CD1c-positive myeloid dendritic cell (primary cell): ENCODE measurements at regions not wholly inside any gene's neighbourhood (a gene's known extent, or its start where the extent isn't known, plus 50 kb on each side); places are given as distances from the start of the nearest gene placed in this dataset.
"Not testable (repeated sequence)": the region's sequence is repeated elsewhere in the genome, so short reads cannot be mapped to it uniquely, and the experiment has no call there.

Experiments used
- DNase-seq: peaks from one replicate; pipeline ENCODE4 v3.0.0-alpha.2; 2016; ENCODE audit errors: extremely low spot score

GRCh38 chr1:146715054-146715453 lies 223.1 kb upstream of the NBPF12 start:
- DNase-seq, result not testable (repeated sequence)

GRCh38 chr1:146710838-146711521 lies 227.1 kb upstream of the NBPF12 start:
- DNase-seq, result peak; percentile 15

GRCh38 chr1:146709302-146709701 lies 228.8 kb upstream of the NBPF12 start:
- not testable (repeated sequence) for DNase-seq

- not testable (repeated sequence) for DNase-seq
These were observed 233.9 kb upstream of the NBPF12 start for GRCh38 chr1:146704162-146704724.

GRCh38 chr1:146701320-146701719 lies 236.8 kb upstream of the NBPF12 start:
- DNase-seq, result not testable (repeated sequence)

- not testable (repeated sequence) for DNase-seq
These were observed 242.7 kb upstream of the NBPF12 start for GRCh38 chr1:146695388-146695787.

- not testable (repeated sequence) for DNase-seq
These were observed 246.3 kb upstream of the NBPF12 start for GRCh38 chr1:146691798-146692197.

- not testable (repeated sequence) for DNase-seq
These were observed 249.2 kb upstream of the NBPF12 start for GRCh38 chr1:146688893-146689292.

- DNase-seq, result not testable (repeated sequence)
These were observed 251.3 kb upstream of the NBPF12 start for GRCh38 chr1:146686777-146687366.

GRCh38 chr1:146683126-146683429 lies 255.0 kb upstream of the NBPF12 start:
- DNase-seq, result not testable (repeated sequence)

GRCh38 chr1:146682227-146683125 lies 255.6 kb upstream of the NBPF12 start:
- not testable (repeated sequence) for DNase-seq

- DNase-seq, result peak; percentile 1
These were observed 264.3 kb upstream of the NBPF12 start for GRCh38 chr1:146673729-146674299.

- not testable (repeated sequence) for DNase-seq
These were observed 265.5 kb upstream of the NBPF12 start for GRCh38 chr1:146672608-146673007.

GRCh38 chr1:146671588-146671987 lies 266.5 kb upstream of the NBPF12 start:
- not testable (repeated sequence) for DNase-seq

- not testable (repeated sequence) for DNase-seq
These were observed 267.1 kb upstream of the NBPF12 start for GRCh38 chr1:146670832-146671566.

GRCh38 chr1:146666275-146666674 lies 271.8 kb upstream of the NBPF12 start:
- not testable (repeated sequence) for DNase-seq

- not testable (repeated sequence) for DNase-seq
These were observed 277.9 kb upstream of the NBPF12 start for GRCh38 chr1:146660242-146660641.

GRCh38 chr1:146656356-146657060 lies 281.6 kb upstream of the NBPF12 start:
- DNase-seq, result not testable (repeated sequence)

- DNase-seq, result not testable (repeated sequence)
These were observed 283.4 kb upstream of the NBPF12 start for GRCh38 chr1:146654763-146655162.

- DNase-seq, result not testable (repeated sequence)
These were observed 292.0 kb upstream of the NBPF12 start for GRCh38 chr1:146645978-146646604.
